HL-60 (cell line): ENCODE measurements at regions not wholly inside any gene's neighbourhood (a gene's known extent, or its start where the extent isn't known, plus 50 kb on each side); places are given as distances from the start of the nearest gene placed in this dataset.

ENCODE experiments used
- DNase-seq, 2 experiments: peaks; one replicate each; pipeline ENCODE4 v3.0.0-alpha.2; 2010 to 2020; ENCODE audit warnings: low read depth in 1 of 2, low spot score in 1 of 2
- H3K27ac ChIP-seq: fragments of 250-450 bp; sonication (Bioruptor Pico); replicated peaks from 2 replicates; pipeline ENCODE4 v1.5.1; 2020; ENCODE audit warnings: mild to moderate bottlenecking, moderate library complexity
- H3K27me3 ChIP-seq: fragments of 250-450 bp; sonication (Bioruptor Pico); 2 replicates; pipeline ENCODE4 v1.5.1; 2021; ENCODE audit warnings: mild to moderate bottlenecking, moderate library complexity; ENCODE audit not compliant: insufficient read depth, poor library complexity, severe bottlenecking
- H3K4me3 ChIP-seq: replicated peaks from 2 replicates; pipeline ENCODE4 v1.5.1; 2011; ENCODE audit warnings: mild to moderate bottlenecking, control low read depth, low read length; ENCODE audit not compliant: insufficient read depth
- GABPA ChIP-seq: IDR thresholded peaks from 2 replicates; pipeline ENCODE4 v1.6.1; 2012; ENCODE audit warnings: low read depth
- POLR2AphosphoS5 ChIP-seq: IDR thresholded peaks from 2 replicates; pipeline ENCODE4 v1.6.1; 2012; ENCODE audit warnings: low read depth
- SPI1 ChIP-seq: IDR thresholded peaks from 2 replicates; pipeline ENCODE4 v1.6.1; 2012; ENCODE audit warnings: low read depth, mild to moderate bottlenecking, borderline replicate concordance
- TF ChIP-seq, protein P1 (sequence below): IDR thresholded peaks from 2 replicates; pipeline ENCODE4 v1.6.1; 2012; ENCODE audit warnings: low read depth; ENCODE audit not compliant: insufficient replicate concordance
- TF ChIP-seq, protein P2 (sequence below): IDR thresholded peaks from one replicate; pipeline ENCODE4 v1.5.1; 2011; ENCODE audit warnings: low read length, control low read depth, inconsistent platforms; ENCODE audit not compliant: insufficient read depth

DNA sequence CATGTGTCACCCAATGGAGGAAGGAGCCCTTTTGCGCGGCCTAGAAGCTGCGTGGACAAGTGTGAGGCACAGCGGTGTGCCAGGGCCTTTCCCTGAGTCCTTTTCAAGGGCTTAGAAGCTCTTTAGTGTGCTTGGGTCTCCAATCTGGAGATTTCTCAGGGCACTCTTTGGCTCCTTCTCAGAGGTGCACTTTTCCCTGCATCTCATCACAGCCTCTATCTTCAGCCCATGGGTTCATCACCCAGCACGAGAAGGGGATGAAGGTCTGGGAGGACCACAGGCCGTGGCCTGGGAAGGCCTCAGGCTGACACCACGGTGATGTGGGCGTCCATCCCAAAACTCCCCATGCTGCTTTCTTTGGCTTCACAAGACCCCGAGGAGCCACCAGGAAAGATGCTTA, 233.4 kb downstream of the TEX36 start:
- H3K27ac ChIP-seq: no peak overlapping the region
- no peak for DNase-seq
- TF ChIP-seq, protein P1, sequence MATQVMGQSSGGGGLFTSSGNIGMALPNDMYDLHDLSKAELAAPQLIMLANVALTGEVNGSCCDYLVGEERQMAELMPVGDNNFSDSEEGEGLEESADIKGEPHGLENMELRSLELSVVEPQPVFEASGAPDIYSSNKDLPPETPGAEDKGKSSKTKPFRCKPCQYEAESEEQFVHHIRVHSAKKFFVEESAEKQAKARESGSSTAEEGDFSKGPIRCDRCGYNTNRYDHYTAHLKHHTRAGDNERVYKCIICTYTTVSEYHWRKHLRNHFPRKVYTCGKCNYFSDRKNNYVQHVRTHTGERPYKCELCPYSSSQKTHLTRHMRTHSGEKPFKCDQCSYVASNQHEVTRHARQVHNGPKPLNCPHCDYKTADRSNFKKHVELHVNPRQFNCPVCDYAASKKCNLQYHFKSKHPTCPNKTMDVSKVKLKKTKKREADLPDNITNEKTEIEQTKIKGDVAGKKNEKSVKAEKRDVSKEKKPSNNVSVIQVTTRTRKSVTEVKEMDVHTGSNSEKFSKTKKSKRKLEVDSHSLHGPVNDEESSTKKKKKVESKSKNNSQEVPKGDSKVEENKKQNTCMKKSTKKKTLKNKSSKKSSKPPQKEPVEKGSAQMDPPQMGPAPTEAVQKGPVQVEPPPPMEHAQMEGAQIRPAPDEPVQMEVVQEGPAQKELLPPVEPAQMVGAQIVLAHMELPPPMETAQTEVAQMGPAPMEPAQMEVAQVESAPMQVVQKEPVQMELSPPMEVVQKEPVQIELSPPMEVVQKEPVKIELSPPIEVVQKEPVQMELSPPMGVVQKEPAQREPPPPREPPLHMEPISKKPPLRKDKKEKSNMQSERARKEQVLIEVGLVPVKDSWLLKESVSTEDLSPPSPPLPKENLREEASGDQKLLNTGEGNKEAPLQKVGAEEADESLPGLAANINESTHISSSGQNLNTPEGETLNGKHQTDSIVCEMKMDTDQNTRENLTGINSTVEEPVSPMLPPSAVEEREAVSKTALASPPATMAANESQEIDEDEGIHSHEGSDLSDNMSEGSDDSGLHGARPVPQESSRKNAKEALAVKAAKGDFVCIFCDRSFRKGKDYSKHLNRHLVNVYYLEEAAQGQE: no peak
- TF ChIP-seq SPI1 (no peak), POLR2AphosphoS5 (no peak), GABPA (no peak)
- TF ChIP-seq, protein P2, sequence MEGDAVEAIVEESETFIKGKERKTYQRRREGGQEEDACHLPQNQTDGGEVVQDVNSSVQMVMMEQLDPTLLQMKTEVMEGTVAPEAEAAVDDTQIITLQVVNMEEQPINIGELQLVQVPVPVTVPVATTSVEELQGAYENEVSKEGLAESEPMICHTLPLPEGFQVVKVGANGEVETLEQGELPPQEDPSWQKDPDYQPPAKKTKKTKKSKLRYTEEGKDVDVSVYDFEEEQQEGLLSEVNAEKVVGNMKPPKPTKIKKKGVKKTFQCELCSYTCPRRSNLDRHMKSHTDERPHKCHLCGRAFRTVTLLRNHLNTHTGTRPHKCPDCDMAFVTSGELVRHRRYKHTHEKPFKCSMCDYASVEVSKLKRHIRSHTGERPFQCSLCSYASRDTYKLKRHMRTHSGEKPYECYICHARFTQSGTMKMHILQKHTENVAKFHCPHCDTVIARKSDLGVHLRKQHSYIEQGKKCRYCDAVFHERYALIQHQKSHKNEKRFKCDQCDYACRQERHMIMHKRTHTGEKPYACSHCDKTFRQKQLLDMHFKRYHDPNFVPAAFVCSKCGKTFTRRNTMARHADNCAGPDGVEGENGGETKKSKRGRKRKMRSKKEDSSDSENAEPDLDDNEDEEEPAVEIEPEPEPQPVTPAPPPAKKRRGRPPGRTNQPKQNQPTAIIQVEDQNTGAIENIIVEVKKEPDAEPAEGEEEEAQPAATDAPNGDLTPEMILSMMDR: no peak
- no peaks in the 10 kb centered on the region for H3K27me3 ChIP-seq
- H3K4me3 ChIP-seq: no peak overlapping the region

DNA sequence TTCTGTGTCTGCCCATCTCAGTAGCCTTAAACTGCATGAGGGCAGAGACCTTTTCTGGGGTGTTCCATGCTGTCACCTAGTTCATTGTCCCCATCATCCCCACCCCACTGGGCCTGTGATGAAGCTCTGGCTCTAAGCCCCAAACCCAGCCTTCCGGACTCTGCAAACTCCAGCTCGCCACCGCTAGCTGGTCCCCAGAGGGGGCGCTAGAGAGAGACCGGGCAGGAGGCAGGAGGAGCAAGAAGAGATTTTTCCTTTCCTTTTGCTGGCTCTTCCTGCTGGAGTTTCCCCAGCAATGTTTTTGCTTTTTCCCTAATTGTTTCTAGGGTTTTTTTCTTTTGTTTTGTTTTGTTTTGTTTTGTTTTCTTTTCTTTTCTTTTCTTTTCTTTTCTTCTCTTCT, 234.4 kb downstream of the TEX36 start:
- no peak overlapping the region for H3K4me3 ChIP-seq
- TF ChIP-seq SPI1 (no peak), GABPA (no peak)
- TF ChIP-seq, protein P1: no peak
- H3K27ac ChIP-seq: no peak overlapping the region
- H3K27me3 ChIP-seq: no peaks in the 10 kb centered on the region
- DNase-seq: peak in 1 of 2 experiments; percentile 1

DNA sequence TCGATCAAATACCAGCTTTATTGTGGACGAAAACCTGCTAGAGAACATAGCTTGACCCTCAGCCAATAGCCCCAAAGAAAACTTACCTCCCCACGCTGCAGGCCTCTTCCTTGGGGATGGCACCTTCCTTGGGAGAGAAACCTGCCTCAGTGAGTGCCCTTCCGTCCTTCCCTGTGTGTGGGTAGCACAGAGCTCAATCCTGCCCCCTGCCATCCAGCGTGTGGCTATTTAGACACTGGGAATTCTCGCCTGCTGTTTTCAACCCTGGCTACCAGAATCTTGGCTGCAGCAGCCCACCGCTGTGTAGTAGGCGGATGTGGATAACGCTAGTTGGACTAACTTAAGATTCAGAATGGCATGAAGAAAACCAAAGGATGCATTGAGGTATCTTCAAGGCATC, 238.2 kb downstream of the TEX36 start:
- Histone ChIP-seq H3K4me3 (no peak overlapping the region), H3K27me3 (no peaks in the 10 kb centered on the region), H3K27ac (no peak overlapping the region)
- no peak for TF ChIP-seq POLR2AphosphoS5
- no peak for TF ChIP-seq SPI1
- TF ChIP-seq, protein P2: no peak
- no peak for TF ChIP-seq GABPA
- TF ChIP-seq, protein P1: no peak
- no peak for DNase-seq
